ENCODE measurements at regions not wholly inside any gene's neighbourhood (a gene's known extent, or its start where the extent isn't known, plus 50 kb on each side); places are given as distances from the start of the nearest gene placed in this dataset.

GRCh38 chr4:62627141-62627540, 1427.0 kb downstream of the ADGRL3 start:
- TF ChIP-seq CTCF (IDR thresholded peaks at IDR 0.05) (no peak), REST (IDR thresholded peaks at IDR 0.05; ENCODE audit: insufficient read depth in 1 of 2, low read depth in 2 of 2, low read length in 1 of 2) (no peak), POLR2AphosphoS5 (IDR thresholded peaks at IDR 0.05; ENCODE audit: low read depth, low read length) (no peak), SIN3A (IDR thresholded peaks at IDR 0.05; ENCODE audit: borderline replicate concordance, insufficient read depth, low read depth, low read length) (no peak)

Measured in Panc1 (cell line).